Mesothelial cell of epicardium (in vitro differentiated cells): ENCODE measurements at regions not wholly inside any gene's neighbourhood (a gene's known extent, or its start where the extent isn't known, plus 50 kb on each side); places are given as distances from the start of the nearest gene placed in this dataset.
A peak's percentile ranks its signal among the peaks of the same experiment; 100 is the strongest.
"Not testable (repeated sequence)": the region's sequence is repeated elsewhere in the genome, so short reads cannot be mapped to it uniquely, and the experiment has no call there.

ENCODE experiments used
- DNase-seq, 2 experiments: peaks; one replicate each; pipeline ENCODE4 v3.0.0; 2021; ENCODE audit warnings: low spot score in 2 of 2; ENCODE audit not compliant: unreplicated experiment in 2 of 2
- H3K27ac Mint-ChIP-seq: 2 replicates; pipeline ENCODE4 v1.8.0; 2021; ENCODE audit warnings: mixed read lengths
- H3K27me3 Mint-ChIP-seq: 2 replicates; pipeline ENCODE4 v1.8.0; 2021; ENCODE audit warnings: low read depth, mixed read lengths
- H3K36me3 Mint-ChIP-seq: 2 replicates; pipeline ENCODE4 v1.8.0; 2021; ENCODE audit warnings: mixed read lengths
- H3K4me1 Mint-ChIP-seq: 2 replicates; pipeline ENCODE4 v1.8.0; 2021; ENCODE audit warnings: mixed read lengths
- H3K4me3 Mint-ChIP-seq: 2 replicates; pipeline ENCODE4 v1.8.0; 2021; ENCODE audit warnings: mild to moderate bottlenecking, moderate library complexity, mixed read lengths
- H3K9me3 Mint-ChIP-seq: 2 replicates; pipeline ENCODE4 v1.8.0; 2021; ENCODE audit warnings: mixed read lengths
- CTCF ChIP-seq: fragments of 200-600 bp; sonication (generic); IDR thresholded peaks from one replicate; pipeline ENCODE4 v1.5.0; 2021; ENCODE audit warnings: antibody characterized with exemption; ENCODE audit not compliant: unreplicated experiment

DNA sequence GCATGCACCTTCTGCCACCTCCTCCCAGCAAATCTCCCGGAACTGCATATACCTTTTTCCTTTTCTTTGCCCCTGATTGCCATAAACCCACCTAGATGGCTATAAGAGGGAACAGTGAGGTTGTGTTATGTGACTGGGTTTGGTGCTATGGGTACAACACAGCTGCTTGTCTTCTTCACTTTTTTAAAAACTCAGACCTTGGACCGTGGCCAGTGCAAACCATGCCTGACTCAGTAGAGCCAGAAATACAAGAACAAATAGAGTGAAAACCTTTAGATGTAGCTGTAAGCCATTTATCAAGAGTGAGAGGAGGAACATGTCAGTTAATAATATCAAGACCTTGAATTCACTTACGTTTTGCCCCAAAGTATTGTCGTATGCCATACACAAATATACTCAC is 267.4 kb upstream of the CHAC2 start:
- Mint-ChIP-seq H3K27ac (no peak overlapping the region), H3K4me1 (no peaks in the 10 kb centered on the region), H3K9me3 (no peaks in the 10 kb centered on the region), H3K36me3 (no peaks in the 10 kb centered on the region), H3K27me3 (no peaks in the 10 kb centered on the region), H3K4me3 (no peak overlapping the region)
- TF ChIP-seq CTCF = no peak
- DNase-seq = no peak

DNA sequence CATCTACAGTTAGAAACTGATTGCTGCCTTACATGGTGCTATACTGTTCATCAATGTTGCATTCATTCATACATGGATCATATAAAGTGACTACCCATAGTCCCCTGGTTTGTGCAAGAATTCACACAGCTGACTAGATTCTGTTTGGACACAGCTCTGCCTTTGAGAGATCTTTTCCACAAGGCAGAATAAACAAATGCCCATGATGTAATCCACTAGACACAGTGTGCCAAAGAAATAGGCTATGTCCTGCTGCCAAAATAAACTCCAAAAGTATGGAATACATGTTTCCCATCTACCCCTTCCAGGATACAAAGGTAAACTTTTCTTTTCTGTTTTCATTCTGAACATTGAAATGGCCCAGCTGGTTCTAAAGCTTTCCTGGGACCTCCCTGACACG is 269.4 kb upstream of the CHAC2 start:
- no peak for DNase-seq
- Mint-ChIP-seq H3K9me3 (no peaks in the 10 kb centered on the region), H3K4me3 (no peak overlapping the region), H3K27me3 (no peaks in the 10 kb centered on the region), H3K27ac (no peak overlapping the region), H3K4me1 (no peaks in the 10 kb centered on the region), H3K36me3 (no peaks in the 10 kb centered on the region)
- no peak for TF ChIP-seq CTCF

GRCh38 chr2:53497020-53497419 is 270.6 kb upstream of the CHAC2 start:
- no peaks in the 10 kb centered on the region for H3K4me1 Mint-ChIP-seq
- TF ChIP-seq CTCF = no peak
- DNase-seq = no peak
- H3K4me3 Mint-ChIP-seq = no peak overlapping the region
- no peaks in the 10 kb centered on the region for H3K36me3 Mint-ChIP-seq
- no peaks in the 10 kb centered on the region for H3K27me3 Mint-ChIP-seq
- no peak overlapping the region for H3K27ac Mint-ChIP-seq
- no peaks in the 10 kb centered on the region for H3K9me3 Mint-ChIP-seq

GRCh38 chr2:53493210-53493609 is 274.4 kb upstream of the CHAC2 start:
- Mint-ChIP-seq H3K27ac (no peak overlapping the region), H3K4me1 (peaks cover 5% of the 10 kb centered on the region), H3K4me3 (no peak overlapping the region), H3K36me3 (no peaks in the 10 kb centered on the region), H3K27me3 (no peaks in the 10 kb centered on the region), H3K9me3 (no peaks in the 10 kb centered on the region)
- TF ChIP-seq CTCF = no peak
- DNase-seq = no peak

- no peak for DNase-seq
- peaks cover 5% of the 10 kb centered on the region for H3K4me1 Mint-ChIP-seq
- no peaks in the 10 kb centered on the region for H3K27me3 Mint-ChIP-seq
- no peaks in the 10 kb centered on the region for H3K9me3 Mint-ChIP-seq
- H3K36me3 Mint-ChIP-seq = no peaks in the 10 kb centered on the region
- H3K27ac Mint-ChIP-seq = peak overlapping the region; percentile 66
- no peak for TF ChIP-seq CTCF
- H3K4me3 Mint-ChIP-seq = no peak overlapping the region
Observed at GRCh38 chr2:53490659-53491058, 276.9 kb upstream of the CHAC2 start.

GRCh38 chr2:53486185-53486899 is 281.3 kb upstream of the CHAC2 start:
- not testable (repeated sequence) for DNase-seq, H3K36me3 Mint-ChIP-seq, H3K4me3 Mint-ChIP-seq, H3K4me1 Mint-ChIP-seq, H3K27ac Mint-ChIP-seq, H3K27me3 Mint-ChIP-seq, H3K9me3 Mint-ChIP-seq
